PFSK-1 (cell line): ENCODE measurements at regions not wholly inside any gene's neighbourhood (a gene's known extent, or its start where the extent isn't known, plus 50 kb on each side); places are given as distances from the start of the nearest gene placed in this dataset.
A peak's percentile ranks its signal among the peaks of the same experiment; 100 is the strongest.

Source experiments
- FOXP2 ChIP-seq: optimal IDR thresholded peaks from 2 replicates; pipeline ENCODE3; 2011; ENCODE audit warnings: borderline replicate concordance, control low read depth, inconsistent platforms; ENCODE audit not compliant: insufficient read depth; ENCODE audit errors: extremely low read length, extremely low read depth
- POLR2AphosphoS5 ChIP-seq: IDR thresholded peaks from 2 replicates; pipeline ENCODE4 v1.6.1; 2012; ENCODE audit warnings: low read depth, mild to moderate bottlenecking, control low read depth, low read length, moderate library complexity
- SIN3A ChIP-seq: IDR thresholded peaks from 2 replicates; pipeline ENCODE4 v1.6.1; 2012; ENCODE audit warnings: mild to moderate bottlenecking, low read length, moderate library complexity, borderline replicate concordance; ENCODE audit not compliant: insufficient read depth
- TAF1 ChIP-seq: IDR thresholded peaks from 2 replicates; pipeline ENCODE4 v1.6.1; 2012; ENCODE audit warnings: low read length, control low read depth, borderline replicate concordance; ENCODE audit not compliant: insufficient read depth
- TF ChIP-seq, protein P1 (sequence below), 2 experiments: IDR thresholded peaks; 2 replicates each; pipeline versions ENCODE4 v1.6.1 to v1.8.0; 2011 to 2012; ENCODE audit warnings: low read depth in 2 of 2, low read length in 2 of 2, control low read depth in 1 of 2, inconsistent platforms in 1 of 2, mild to moderate bottlenecking in 1 of 2, moderate library complexity in 1 of 2; ENCODE audit not compliant: insufficient read depth in 1 of 2

GRCh38 chr5:125575891-125576505 lies 829.6 kb upstream of the ZNF608 start:
- TF ChIP-seq, protein P1, sequence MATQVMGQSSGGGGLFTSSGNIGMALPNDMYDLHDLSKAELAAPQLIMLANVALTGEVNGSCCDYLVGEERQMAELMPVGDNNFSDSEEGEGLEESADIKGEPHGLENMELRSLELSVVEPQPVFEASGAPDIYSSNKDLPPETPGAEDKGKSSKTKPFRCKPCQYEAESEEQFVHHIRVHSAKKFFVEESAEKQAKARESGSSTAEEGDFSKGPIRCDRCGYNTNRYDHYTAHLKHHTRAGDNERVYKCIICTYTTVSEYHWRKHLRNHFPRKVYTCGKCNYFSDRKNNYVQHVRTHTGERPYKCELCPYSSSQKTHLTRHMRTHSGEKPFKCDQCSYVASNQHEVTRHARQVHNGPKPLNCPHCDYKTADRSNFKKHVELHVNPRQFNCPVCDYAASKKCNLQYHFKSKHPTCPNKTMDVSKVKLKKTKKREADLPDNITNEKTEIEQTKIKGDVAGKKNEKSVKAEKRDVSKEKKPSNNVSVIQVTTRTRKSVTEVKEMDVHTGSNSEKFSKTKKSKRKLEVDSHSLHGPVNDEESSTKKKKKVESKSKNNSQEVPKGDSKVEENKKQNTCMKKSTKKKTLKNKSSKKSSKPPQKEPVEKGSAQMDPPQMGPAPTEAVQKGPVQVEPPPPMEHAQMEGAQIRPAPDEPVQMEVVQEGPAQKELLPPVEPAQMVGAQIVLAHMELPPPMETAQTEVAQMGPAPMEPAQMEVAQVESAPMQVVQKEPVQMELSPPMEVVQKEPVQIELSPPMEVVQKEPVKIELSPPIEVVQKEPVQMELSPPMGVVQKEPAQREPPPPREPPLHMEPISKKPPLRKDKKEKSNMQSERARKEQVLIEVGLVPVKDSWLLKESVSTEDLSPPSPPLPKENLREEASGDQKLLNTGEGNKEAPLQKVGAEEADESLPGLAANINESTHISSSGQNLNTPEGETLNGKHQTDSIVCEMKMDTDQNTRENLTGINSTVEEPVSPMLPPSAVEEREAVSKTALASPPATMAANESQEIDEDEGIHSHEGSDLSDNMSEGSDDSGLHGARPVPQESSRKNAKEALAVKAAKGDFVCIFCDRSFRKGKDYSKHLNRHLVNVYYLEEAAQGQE (IDR thresholded peaks at IDR 0.05; ENCODE audit: insufficient read depth in 1 of 2, low read depth in 2 of 2, low read length in 2 of 2): 0 out of 4 replicates have a peak, but pooled peaks of 1 of the 2 experiments have one; percentile 33
- TF ChIP-seq FOXP2: no peak

GRCh38 chr5:125576822-125577221 lies 830.4 kb upstream of the ZNF608 start:
- TF ChIP-seq FOXP2 (no peak), SIN3A (no peak), POLR2AphosphoS5 (no peak), TAF1 (no peak)
- TF ChIP-seq, protein P1 (IDR thresholded peaks at IDR 0.05; ENCODE audit: insufficient read depth in 1 of 2, low read depth in 2 of 2, low read length in 2 of 2): no peak

DNA sequence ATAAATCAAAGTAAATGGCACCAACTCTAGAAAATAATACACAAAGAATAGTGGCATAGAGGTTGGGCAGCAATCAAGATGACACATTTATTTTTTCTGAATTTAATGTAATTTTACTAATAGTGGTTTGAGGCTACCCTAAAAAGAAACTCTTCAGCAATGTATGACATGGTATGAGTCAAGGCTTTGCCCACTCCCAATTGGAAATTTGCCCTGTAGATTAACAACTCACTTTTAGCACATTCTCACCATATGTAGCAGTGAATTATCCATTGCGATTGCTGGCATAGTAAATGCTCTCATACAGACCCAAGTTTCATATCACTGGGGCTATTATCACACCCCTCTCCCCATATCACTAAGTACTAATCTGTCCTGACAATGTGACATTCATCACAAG lies 832.1 kb upstream of the ZNF608 start:
- TF ChIP-seq TAF1 (no peak), SIN3A (no peak), FOXP2 (no peak), POLR2AphosphoS5 (no peak)
- TF ChIP-seq, protein P1 (IDR thresholded peaks at IDR 0.05; ENCODE audit: insufficient read depth in 1 of 2, low read depth in 2 of 2, low read length in 2 of 2): no peak

- TF ChIP-seq FOXP2: no peak
- TF ChIP-seq, protein P1 (IDR thresholded peaks at IDR 0.05; ENCODE audit: insufficient read depth in 1 of 2, low read depth in 2 of 2, low read length in 2 of 2): no peak
- no peak for TF ChIP-seq POLR2AphosphoS5
- no peak for TF ChIP-seq SIN3A
- TF ChIP-seq TAF1: no peak
Observed at GRCh38 chr5:125579182-125579581, 832.7 kb upstream of the ZNF608 start.

DNA sequence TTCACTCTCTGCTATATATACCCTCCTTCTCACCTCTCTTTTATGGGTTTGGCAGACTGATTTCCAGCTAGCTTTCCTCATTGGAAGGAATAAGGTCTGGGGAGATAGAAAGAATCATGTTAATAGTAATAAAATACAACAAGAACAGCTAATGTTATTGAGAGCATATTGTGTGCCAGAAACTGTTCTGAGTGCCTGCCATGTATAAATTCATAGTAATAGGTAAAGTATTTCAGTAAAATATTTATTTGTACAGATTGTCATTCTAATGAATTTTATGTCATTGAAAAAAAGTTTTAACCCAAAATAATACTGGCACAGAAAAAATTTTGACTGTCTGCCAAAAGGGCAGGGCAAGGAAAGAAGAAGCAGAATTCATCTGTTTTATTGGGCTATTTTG lies 834.9 kb upstream of the ZNF608 start:
- TF ChIP-seq TAF1: no peak
- TF ChIP-seq SIN3A: no peak
- no peak for TF ChIP-seq POLR2AphosphoS5
- TF ChIP-seq FOXP2: no peak
- TF ChIP-seq, protein P1 (IDR thresholded peaks at IDR 0.05; ENCODE audit: insufficient read depth in 1 of 2, low read depth in 2 of 2, low read length in 2 of 2): no peak
